Erythroblast (primary cell): ENCODE measurements at regions not wholly inside any gene's neighbourhood (a gene's known extent, or its start where the extent isn't known, plus 50 kb on each side); places are given as distances from the start of the nearest gene placed in this dataset.

ENCODE experiments used
- GATA1 ChIP-seq: IDR thresholded peaks from 2 replicates; pipeline ENCODE4 v1.6.1; 2011; ENCODE audit warnings: low read depth, mild to moderate bottlenecking, control low read depth, low read length, moderate library complexity
- POLR2A ChIP-seq: IDR thresholded peaks from 2 replicates; pipeline ENCODE4 v1.6.1; 2011; ENCODE audit warnings: mild to moderate bottlenecking, low read length

- no peak for TF ChIP-seq POLR2A
- no peak for TF ChIP-seq GATA1
Observed at GRCh38 chr2:154941379-154941778, 242.9 kb downstream of the KCNJ3 start.
